GM21528 (cell line): ENCODE measurements at regions not wholly inside any gene's neighbourhood (a gene's known extent, or its start where the extent isn't known, plus 50 kb on each side); places are given as distances from the start of the nearest gene placed in this dataset.

Experiments
- ATAC-seq: cut with Tn5 transposase; IDR thresholded peaks from one replicate; pipeline ENCODE4 v1.9.1; 2021; ENCODE audit warnings: mild to moderate bottlenecking, moderate library complexity; ENCODE audit not compliant: unreplicated experiment, low FRiP score

DNA sequence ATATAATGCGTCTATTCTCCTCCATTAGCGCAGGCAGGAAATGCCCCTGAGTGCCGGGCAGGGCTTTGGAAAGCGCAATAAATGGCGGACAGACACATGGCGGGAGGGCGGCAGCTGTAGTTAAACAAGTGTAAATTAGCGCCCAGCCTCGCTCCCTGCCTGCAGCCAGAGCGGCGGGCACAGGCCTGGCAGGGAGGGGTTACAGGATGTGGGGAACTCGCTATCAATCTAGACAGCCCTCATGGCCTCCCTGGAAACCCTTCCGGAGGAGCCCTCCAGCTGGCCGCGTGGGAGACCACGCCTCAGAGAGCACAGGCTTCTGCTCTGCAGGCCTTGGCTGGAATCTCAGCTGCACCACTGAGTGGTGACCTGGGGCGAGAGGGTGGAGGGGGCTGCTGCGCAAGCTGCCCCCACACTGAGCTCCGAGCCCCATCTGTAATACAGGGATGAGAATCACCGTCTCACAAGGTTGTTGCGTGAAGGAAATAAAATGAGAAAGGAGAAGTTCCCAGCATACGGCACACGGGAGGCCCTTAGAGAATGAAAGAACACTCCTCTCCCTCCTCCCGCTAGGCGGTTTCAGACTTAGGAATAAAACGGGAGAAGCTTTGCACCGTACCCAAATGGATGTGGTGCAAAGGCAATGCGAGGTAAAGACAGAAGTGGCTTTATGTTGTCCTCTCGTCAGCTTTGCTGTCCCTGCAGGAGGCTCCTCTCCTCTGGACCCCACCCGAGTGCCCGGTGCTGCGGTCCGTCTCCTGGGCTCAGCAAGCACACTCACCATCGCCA, 167.2 kb upstream of the POU3F1 start:
- ATAC-seq, result no peak

DNA sequence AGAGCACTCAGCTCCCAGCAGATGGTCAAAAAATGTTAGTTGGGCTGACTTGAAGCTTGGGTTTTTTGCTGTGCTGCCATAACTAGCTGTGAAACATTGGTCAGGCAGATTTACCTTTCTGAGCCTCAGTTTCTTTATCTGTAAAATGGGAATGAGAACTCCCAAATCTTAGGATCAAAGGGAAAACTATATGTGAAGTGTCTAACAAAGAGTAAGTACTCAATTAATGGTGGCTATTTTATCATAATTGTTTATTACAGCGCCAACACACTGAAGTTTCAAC, 164.2 kb upstream of the POU3F1 start:
- ATAC-seq, result no peak

GRCh38 chr1:38210021-38210894, 163.7 kb upstream of the POU3F1 start:
- ATAC-seq, result no peak

DNA sequence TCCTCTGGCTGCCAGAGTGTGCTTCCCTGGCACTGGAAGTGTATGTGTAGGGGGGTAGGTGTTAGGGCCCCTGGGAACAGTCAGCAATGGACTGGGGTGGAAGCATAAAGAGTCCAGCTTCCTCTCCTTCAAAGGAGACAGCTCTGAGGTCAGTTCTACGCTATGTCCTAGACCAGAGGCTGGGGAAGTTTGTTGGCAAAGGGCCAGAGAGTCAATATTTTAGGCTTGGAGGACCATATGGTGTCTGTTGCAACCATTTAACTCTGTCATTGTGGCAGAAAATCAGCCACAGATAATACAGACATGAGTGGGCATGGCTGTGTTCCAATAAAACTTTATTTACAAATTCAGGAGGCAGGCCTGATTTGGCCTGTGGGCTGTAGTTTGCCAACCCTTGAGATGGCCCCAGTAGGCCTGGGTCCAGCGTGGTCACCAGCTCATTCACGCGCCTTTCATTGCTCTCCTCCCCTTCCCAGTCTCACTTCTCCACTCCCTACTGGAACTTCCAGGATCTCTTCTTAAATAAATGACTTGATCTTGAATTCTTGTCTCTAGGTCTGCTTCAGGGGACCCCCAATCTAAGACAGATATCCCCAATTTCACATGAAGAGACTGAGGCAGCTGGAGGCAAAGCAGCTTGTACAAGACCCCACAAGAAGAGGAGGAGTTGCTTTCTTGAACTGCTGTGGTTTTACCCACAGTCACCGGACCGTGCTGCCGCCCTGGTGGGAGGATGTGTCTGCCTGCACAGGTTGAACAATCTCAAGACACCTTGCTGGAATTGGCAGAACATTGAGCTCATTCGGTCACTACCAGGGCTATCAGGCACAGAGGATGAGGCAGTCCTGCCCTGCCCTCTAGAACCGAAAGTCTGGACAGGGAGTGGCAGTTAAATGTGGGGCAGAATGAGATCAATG, 162.4 kb upstream of the POU3F1 start:
- ATAC-seq, result no peak

DNA sequence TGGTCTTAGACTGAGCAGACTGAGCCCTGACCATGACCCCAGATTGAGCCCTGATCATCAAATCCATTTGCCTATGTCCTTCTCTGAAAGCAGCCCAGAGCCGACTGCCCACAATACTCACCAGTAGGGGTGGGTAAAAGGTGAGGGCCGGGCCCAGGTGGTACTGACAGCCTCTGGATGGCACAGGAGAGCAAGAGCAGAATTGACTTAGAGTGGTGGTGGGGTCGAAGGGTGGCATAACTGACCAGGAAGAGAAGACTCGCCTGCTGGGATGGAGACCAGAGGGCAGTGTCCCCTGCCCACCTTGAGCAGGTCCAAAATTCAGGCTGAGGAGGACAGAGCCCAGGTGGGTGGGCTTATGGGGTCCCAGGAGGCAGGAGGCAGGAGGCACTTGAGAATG, 161.3 kb upstream of the POU3F1 start:
- ATAC-seq, result no peak

DNA sequence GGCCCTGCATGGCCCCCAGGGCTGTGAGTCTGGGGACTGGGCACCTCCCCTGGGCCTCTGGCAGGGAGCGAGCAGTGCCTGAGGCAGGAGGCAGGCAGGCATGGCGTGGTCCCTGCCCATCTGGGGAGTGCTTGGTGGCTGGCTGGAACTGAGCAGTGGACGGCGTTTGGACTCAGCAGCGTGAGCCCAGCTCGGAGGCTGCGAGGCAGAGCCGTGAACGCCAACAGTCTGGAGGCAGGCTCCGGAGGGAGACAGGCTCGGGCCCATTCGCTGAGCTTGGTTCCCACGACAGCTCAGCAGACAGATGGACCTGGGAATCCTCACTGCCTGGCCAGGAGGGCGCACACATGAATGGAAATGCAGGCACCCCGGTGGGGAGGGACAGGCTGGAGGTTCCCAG, 160.7 kb upstream of the POU3F1 start:
- ATAC-seq, result no peak

- no peak for ATAC-seq
Observed at GRCh38 chr1:38204698-38205097, 158.1 kb upstream of the POU3F1 start.

GRCh38 chr1:38203441-38203840, 156.8 kb upstream of the POU3F1 start:
- ATAC-seq, result no peak

DNA sequence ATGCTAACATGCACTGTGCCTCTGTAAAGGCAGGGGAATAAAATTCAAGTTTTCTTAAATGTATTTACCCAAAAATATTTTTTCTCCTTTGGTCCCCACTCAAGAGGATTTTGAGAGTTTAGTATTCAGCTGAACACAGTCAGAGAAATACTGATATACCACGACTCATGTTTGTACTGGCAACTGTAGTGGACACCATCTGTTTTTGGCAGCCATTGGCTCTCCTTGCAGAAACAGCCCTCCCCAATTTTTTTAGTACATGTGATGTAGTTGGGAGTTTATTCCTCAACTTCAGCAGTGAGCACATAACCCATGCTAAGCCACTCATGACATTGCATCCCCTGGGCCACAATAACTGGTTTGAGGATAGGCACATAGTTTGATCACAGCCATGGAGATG, 154.8 kb upstream of the POU3F1 start:
- ATAC-seq, result no peak

DNA sequence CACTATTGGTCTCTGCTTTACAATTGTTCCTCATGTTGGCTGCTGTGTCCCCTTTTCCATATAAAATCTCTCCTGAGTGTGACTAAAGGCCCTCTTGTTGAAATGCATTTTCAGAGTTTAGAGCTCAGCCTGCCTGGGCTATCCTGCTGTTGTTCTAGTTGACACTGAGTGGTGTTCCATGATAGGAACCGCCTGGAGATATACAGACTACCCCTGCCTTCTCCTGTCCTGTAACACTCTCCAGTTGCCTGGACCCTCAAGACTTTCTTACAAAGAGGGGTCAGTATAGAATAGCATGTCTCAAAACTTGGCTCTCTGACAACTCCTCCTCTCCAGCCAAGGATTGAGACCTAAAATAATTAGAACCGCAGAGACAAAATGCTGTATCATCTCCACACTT, 152.0 kb upstream of the POU3F1 start:
- ATAC-seq, result no peak

DNA sequence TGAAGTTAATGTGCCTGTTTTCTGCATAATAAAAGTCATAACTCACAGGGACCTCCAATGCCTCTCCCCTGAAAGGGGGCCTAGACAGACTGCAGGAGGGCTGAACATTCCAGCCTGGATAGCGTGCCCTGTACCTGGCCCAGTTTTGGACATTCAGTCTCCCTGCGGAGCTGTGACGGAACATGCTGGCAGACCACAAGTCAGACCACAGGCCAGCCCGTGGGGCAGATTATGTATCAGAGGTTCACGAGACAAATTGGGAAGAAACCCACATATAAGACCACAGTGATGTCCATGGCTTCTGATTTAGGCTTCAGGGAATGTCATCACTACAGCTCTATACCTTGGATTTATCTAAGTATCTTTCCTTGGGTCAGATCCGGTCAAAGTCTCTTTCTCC, 151.5 kb upstream of the POU3F1 start:
- no peak for ATAC-seq

- ATAC-seq, result no peak
Observed at GRCh38 chr1:38197312-38198061, 150.9 kb upstream of the POU3F1 start.

GRCh38 chr1:38194472-38194871, 147.9 kb upstream of the POU3F1 start:
- no peak for ATAC-seq

GRCh38 chr1:38193040-38193439, 146.4 kb upstream of the POU3F1 start:
- no peak for ATAC-seq

- no peak for ATAC-seq
Observed at GRCh38 chr1:38191461-38191860, 144.9 kb upstream of the POU3F1 start.

- no peak for ATAC-seq
Observed at GRCh38 chr1:38190983-38191382, 144.4 kb upstream of the POU3F1 start.

DNA sequence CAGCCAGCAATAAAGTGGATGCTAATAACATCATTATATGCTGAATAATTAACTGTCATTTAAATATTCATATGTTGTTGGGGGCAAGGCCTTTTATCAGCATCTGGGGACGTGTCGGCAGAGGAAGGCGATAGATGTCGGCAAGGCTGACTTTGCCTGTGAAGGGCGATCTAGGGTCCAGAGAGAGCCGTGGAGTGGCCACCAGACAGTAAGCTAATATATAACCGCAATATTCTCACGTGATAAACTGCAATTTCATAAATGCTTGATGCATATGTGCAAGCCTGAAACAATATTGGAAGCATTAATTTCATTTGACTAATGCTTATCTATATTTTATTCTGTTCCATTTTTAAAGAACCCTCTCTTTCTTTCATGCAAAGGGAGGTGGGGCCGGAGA, 141.0 kb upstream of the POU3F1 start:
- no peak for ATAC-seq

- no peak for ATAC-seq
Observed at GRCh38 chr1:38186566-38186965, 140.0 kb upstream of the POU3F1 start.

DNA sequence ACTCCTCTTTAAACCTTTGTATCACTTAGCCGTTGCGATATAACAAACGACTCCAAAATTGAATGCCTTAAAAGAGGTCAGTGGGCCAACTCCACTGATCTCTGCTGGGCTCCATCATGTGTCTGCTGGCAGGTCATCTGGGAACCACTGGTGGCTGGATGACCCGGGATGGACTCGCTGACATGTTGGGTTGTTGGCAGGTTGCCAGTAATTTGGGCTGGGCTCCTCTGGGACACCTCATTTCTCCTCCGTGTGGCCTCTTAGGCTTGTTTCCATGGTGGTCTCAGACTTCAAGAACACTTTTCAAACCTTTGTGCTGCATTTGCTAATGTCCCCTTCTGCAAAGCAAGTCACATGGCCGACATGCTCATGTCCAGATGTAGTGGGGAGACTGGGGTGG, 139.3 kb upstream of the POU3F1 start:
- ATAC-seq, result no peak

GRCh38 chr1:38183747-38184146, 137.2 kb upstream of the POU3F1 start:
- ATAC-seq, result no peak
